HG03378 (cell line): ENCODE measurements at regions not wholly inside any gene's neighbourhood (a gene's known extent, or its start where the extent isn't known, plus 50 kb on each side); places are given as distances from the start of the nearest gene placed in this dataset.
"Not testable (repeated sequence)": the region's sequence is repeated elsewhere in the genome, so short reads cannot be mapped to it uniquely, and the experiment has no call there.

Experiments used
- ATAC-seq: cut with Tn5 transposase; IDR thresholded peaks from one replicate; pipeline ENCODE4 v1.9.1; 2021; ENCODE audit warnings: mild to moderate bottlenecking, moderate library complexity; ENCODE audit not compliant: unreplicated experiment

DNA sequence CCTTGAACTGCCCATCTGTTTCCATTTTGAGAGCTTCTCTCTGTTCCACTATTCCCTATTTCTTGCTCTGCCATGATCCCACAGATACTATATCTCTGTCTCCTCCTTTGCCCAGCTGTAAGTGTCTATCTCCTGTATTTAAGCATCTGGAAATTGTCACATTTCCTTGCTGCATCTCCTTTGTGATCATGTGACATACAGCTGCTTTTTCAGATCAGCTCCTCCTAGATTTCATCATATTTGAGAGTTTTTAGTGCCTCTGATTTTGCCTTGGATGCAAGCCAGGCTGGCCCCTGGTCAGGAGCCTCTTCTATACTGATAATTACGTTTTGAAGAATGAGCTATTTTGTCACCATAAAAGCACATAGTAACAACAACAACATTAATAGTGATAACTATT is 131.7 kb upstream of the TNP1 start:
- no peak for ATAC-seq

GRCh38 chr2:216989340-216990129 is 129.7 kb upstream of the TNP1 start:
- ATAC-seq: no peak

- no peak for ATAC-seq
These were observed 127.5 kb upstream of the TNP1 start for GRCh38 chr2:216987252-216987821.

- ATAC-seq: no peak
These were observed 125.8 kb upstream of the TNP1 start for GRCh38 chr2:216985658-216986141.

DNA sequence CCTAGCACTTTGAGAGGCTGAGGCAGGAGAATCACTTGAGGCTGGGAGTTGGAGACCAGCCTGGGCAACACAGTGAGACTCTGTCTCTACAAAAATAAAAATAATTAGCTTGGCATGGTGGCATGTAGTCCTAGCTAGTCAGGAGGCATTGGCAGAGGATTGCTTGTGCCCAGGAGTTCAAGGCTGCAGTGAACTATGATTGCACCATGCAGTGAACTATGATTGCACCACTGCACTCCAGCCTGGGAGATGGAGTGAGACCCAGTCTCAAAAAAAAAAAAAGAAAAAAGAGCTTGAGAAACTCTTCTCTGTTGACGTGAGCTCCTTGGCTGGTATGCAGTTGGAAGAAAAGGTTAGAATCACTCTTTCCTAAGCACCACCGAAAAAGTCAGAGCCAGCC is 125.1 kb upstream of the TNP1 start:
- no peak for ATAC-seq

DNA sequence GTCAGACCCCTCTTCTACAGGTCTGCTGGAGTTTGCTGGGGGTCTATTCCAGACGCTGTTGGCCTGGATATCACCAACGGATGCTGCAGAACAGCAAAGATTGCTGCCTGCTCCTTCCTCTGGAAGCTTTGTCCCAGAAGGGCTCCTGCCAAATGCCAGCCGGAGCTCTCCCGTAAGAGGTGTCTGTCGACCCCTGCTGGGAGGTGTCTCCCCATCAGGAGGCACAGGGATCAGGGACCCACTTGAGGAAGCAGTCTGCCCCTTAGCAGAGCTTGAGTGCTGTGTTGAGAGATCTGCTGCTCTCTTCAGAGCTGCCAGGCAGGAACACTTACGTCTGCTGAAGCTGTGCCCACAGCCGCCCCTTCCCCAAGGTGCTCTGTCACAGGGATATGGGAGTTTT is 122.1 kb upstream of the TNP1 start:
- ATAC-seq: not testable (repeated sequence)

- ATAC-seq: not testable (repeated sequence)
These were observed 120.6 kb upstream of the TNP1 start for GRCh38 chr2:216980510-216980909.

DNA sequence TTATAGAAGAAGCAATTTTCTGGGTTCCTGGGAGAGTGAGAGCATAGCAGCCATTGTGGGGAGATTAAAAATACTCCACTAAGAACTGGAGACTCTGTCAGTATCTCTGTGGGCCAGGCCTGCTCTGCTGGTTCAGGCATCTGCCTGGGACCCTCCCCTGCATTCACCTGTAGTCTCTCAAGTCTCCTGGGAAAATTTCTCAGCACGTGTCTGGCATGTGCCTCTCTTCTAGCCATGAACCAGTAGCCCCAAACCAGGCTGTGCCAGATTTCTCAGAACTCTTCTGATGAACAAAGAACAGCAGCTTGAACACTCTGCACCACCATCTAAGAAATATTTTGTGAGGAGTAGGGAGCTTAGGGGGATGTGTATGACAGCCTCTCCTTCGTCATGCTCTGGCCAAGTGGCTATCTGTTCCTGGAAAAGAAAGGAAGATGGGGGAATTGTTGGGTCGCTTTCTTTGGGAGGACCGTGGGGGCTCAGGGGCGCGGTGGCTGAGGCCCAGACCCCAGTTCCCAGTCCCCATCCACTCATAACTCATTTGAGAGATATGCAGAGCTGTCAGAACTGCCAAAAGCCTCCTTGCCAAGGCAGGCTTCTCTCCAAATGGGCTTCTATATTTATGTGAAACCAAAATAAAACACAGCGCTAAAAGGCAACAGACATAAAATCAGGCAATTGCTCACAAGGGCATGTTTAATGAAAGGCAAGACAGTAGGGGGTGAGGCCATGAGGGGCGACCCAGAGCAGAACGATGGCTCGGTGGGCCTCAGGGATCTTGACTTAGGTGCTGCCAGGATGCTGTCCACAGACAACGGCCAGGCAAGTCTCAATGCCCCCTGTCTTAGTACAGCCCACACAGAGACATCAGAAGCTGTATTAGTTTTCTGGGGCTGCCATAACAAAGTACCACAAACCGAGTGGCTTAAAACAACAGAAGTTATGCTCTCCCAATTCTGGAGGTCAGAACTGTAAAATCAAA is 114.7 kb upstream of the TNP1 start:
- ATAC-seq: no peak

- ATAC-seq: no peak
These were observed 111.7 kb upstream of the TNP1 start for GRCh38 chr2:216971593-216971992.

GRCh38 chr2:216970359-216970915 is 110.6 kb upstream of the TNP1 start:
- ATAC-seq: no peak

DNA sequence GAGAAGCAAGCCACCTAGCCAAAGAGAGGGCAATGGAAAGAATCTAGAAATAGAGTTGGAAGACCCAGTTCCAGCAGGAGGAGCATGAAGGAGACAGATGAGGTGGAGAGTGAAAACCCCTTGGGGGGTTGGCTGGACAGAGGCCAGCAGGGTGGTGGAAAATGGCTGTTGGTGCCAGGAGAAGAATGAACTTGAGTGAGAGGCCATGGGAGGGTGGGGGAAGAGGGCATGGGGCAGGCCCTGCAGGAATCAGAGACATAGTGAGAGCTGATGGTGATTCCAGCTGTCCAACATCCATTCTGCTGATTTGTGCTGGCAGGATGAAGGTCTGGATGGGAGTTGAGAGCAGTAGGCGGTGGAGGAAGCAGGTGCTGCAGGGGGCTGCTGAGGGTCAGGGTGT is 108.0 kb upstream of the TNP1 start:
- ATAC-seq: no peak

DNA sequence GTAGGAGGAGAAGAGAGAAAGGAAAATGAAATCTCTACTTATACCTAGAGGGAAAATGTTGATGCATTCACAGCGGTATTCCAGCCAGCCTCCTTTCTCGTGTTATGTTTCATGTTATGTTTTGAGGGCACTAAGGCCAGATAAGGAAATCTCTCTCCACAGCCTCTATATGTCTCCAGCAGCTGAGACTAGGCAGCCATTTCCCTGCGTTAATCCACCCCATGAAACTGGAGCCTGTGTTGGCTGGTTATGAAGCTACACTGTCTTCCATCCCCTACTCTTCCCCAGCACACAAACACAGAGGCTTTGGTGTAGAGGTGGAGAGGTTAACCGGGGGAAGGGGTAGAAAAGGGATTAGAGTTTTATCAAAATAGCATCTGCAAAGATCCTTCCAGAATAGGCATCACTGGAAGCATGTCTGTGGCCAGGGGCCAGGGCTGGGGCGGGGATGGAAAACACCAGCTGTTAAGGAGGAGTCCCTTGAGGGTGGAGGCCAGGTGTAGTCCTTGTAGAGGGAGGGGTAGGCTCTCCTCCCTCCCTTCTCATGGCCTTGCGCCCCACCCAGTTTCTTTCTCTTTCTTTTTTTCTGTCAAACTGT is 100.9 kb upstream of the TNP1 start:
- no peak for ATAC-seq

DNA sequence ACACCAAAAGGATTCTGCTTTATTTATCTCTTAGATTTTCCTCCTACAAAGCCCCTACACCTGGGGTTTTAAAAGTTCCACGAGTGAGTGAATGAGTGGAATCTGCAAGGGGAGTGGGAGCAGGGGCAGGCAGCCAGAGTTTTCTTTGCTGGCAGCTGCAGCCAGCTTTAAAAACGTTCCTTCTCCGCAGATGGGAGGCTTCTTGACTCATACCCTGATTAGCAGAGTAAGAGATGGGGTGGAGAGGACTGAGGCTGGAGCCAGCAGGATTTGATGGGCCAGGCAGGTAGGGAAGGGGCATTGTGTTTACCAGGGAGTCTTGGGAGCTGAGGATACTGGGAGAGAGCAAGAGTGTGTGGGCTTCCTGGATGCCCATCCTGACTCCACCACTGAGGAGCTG is 99.6 kb upstream of the TNP1 start:
- no peak for ATAC-seq

- no peak for ATAC-seq
These were observed 97.1 kb upstream of the TNP1 start for GRCh38 chr2:216956820-216957493.

DNA sequence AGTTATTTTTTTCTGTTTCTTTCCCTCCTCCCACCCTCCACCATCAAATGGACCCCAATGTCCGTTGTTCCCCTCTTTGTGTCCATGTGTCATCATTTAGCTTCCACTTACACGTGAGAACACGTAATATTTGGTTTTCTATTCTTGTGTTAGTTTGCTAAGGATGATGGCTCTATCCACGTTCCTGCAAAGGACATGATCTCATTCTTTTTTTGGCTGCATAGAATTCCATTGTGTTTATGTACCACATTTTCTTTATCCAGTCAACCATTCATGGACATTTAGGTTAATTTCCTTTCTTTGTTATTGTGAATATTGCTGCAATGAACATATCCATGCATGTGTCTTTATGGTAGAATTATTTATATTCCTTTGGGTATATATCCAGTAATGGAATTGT is 91.3 kb upstream of the TNP1 start:
- ATAC-seq: no peak

- no peak for ATAC-seq
These were observed 90.7 kb upstream of the TNP1 start for GRCh38 chr2:216950547-216950946.

GRCh38 chr2:216949700-216950413 is 90.0 kb upstream of the TNP1 start:
- ATAC-seq: no peak

- ATAC-seq: no peak
These were observed 87.2 kb upstream of the TNP1 start for GRCh38 chr2:216947055-216947454.

DNA sequence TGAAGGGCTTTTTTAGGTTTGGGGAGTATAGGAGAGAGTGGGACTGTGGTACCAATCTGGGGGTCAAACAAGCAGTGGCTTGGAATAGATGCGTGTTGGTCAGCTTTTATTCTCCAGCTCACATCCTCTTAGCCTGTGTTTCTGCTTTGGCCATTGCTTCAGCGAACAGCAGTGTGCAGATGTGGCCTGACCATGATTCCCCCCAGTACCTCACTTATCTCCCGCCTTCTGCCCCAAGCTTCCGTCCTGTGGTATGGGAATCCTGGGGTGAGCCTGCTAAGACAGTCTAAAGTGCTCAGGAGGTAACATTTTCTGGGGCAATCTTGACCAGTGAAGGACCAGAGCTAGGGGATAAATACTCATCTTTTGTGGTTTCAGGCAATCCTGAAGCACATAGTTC is 84.9 kb upstream of the TNP1 start:
- no peak for ATAC-seq

- ATAC-seq: no peak
These were observed 83.2 kb upstream of the TNP1 start for GRCh38 chr2:216943109-216943508.
